Endothelial cell of umbilical vein (primary cell): ENCODE measurements at regions not wholly inside any gene's neighbourhood (a gene's known extent, or its start where the extent isn't known, plus 50 kb on each side); places are given as distances from the start of the nearest gene placed in this dataset.

Experiments
- BruUV-seq: library from RNA; stranded (reverse); fragments of 400-500 nt; replicated peaks from 2 replicates; lab custom pipeline; 2021; lab: Mats Ljungman, UMichigan
- CTCF ChIA-PET: fragments of 300-600, 350-600 bp; sonication (Branson Sonifier 250); formaldehyde crosslinking; loops from one replicate; lab custom pipeline; 2021; ENCODE audit warnings: antibody characterized with exemption, inconsistent platforms; lab: Charles Lee
- POLR2A ChIA-PET: fragments of 300-600, 350-600 bp; sonication (Branson Sonifier 250); formaldehyde crosslinking; loops from one replicate; lab custom pipeline; 2021; ENCODE audit warnings: antibody characterized with exemption, inconsistent platforms; lab: Charles Lee
- DNase-seq: peaks from one replicate; pipeline ENCODE4 v3.0.0-alpha.2; 2011; ENCODE audit warnings: low read depth, low spot score
- FAIRE-seq: peaks from 2 replicates; lab custom pipeline; 2011; peaks lifted over from hg19 to GRCh38; lab: Jason Lieb, UNC
- H2AFZ ChIP-seq: 2 replicates; pipeline ENCODE4 v1.6.0; 2012; ENCODE audit warnings: low read depth, low read length, control low read depth, inconsistent platforms
- H3K27ac ChIP-seq: 2 replicates; pipeline ENCODE4 v1.5.1; 2011; ENCODE audit warnings: low read depth, mild to moderate bottlenecking, control low read depth, low read length, moderate library complexity; ENCODE audit not compliant: insufficient read depth
- H3K27me3 ChIP-seq, 2 experiments: 2 replicates each; pipeline versions ENCODE4 v1.6.0 to v1.6.1; 2011; ENCODE audit warnings: low read length in 2 of 2, mixed read lengths in 1 of 2; ENCODE audit not compliant: control insufficient read depth in 2 of 2, insufficient read depth in 2 of 2
- H3K36me3 ChIP-seq, 2 experiments: 2 replicates in 1 of 2; 3 replicates in 1 of 2; pipeline ENCODE4 v1.5.1; 2011; ENCODE audit warnings: low read length in 2 of 2, mild to moderate bottlenecking in 1 of 2, moderate library complexity in 1 of 2; ENCODE audit not compliant: control insufficient read depth in 2 of 2, insufficient read depth in 2 of 2; ENCODE audit errors: extremely low read depth in 1 of 2
- H3K4me1 ChIP-seq: 3 replicates; pipeline ENCODE4 v1.5.1; 2011; ENCODE audit warnings: mild to moderate bottlenecking, low read length; ENCODE audit not compliant: control insufficient read depth, insufficient read depth; ENCODE audit errors: extremely low read depth
- H3K4me2 ChIP-seq: 2 replicates; pipeline ENCODE4 v1.6.1; 2011; ENCODE audit warnings: low read length, control low read depth, mixed read lengths; ENCODE audit not compliant: insufficient read depth
- H3K4me3 ChIP-seq, 3 experiments: fragments of 200-600 bp in 1 of 3; sonication (generic), shearing (Covaris generic) in 1 of 3; replicated peaks in 1 of 3; 2 replicates each; pipeline ENCODE4 v1.5.1; 2011 to 2016; ENCODE audit warnings: control low read depth in 3 of 3, low read length in 3 of 3, mild to moderate bottlenecking in 2 of 3, inconsistent platforms in 1 of 3, low read depth in 1 of 3, moderate library complexity in 1 of 3; ENCODE audit not compliant: insufficient read depth in 1 of 3
- H3K79me2 ChIP-seq: 2 replicates; pipeline ENCODE4 v1.6.0; 2012; ENCODE audit warnings: low read length, inconsistent platforms; ENCODE audit not compliant: control insufficient read depth, insufficient read depth
- H3K9ac ChIP-seq: replicated peaks from 2 replicates; pipeline ENCODE3; 2011; ENCODE audit warnings: low read length, control low read depth; ENCODE audit not compliant: insufficient read depth; ENCODE audit errors: extremely low read depth
- H3K9me1 ChIP-seq: replicated peaks from 3 replicates; pipeline ENCODE4 v1.6.0; 2011; ENCODE audit warnings: mild to moderate bottlenecking, low read length; ENCODE audit not compliant: control insufficient read depth, insufficient read depth; ENCODE audit errors: extremely low read depth
- H3K9me3 ChIP-seq: replicated peaks from 2 replicates; pipeline ENCODE4 v1.5.1; 2012; ENCODE audit warnings: low read length, inconsistent platforms; ENCODE audit not compliant: control insufficient read depth, insufficient read depth
- H4K20me1 ChIP-seq: replicated peaks from 2 replicates; pipeline ENCODE3; 2011; ENCODE audit warnings: mild to moderate bottlenecking, low read length; ENCODE audit not compliant: control insufficient read depth, insufficient read depth; ENCODE audit errors: extremely low read depth
- EZH2 ChIP-seq: IDR thresholded peaks from 2 replicates; pipeline ENCODE4 v1.6.1; 2012; ENCODE audit warnings: borderline replicate concordance, low read depth, mild to moderate bottlenecking, moderate library complexity, low read length, inconsistent platforms; ENCODE audit not compliant: severe bottlenecking
- FOS ChIP-seq: IDR thresholded peaks from 2 replicates; pipeline ENCODE4 v1.6.1; 2011; ENCODE audit warnings: mild to moderate bottlenecking, low read length, moderate library complexity, borderline replicate concordance; ENCODE audit not compliant: insufficient read depth
- GATA2 ChIP-seq: IDR thresholded peaks from 2 replicates; pipeline ENCODE4 v1.7.0; 2011; ENCODE audit warnings: low read depth, mild to moderate bottlenecking, moderate library complexity, mixed read lengths, low read length; ENCODE audit not compliant: insufficient read length, insufficient read depth
- JUN ChIP-seq: IDR thresholded peaks from 2 replicates; pipeline ENCODE4 v1.6.1; 2011; ENCODE audit warnings: borderline replicate concordance, low read depth; ENCODE audit not compliant: insufficient read length, insufficient read depth
- MYC ChIP-seq: IDR thresholded peaks from one replicate; pipeline ENCODE4 v1.6.1; 2011; ENCODE audit warnings: mild to moderate bottlenecking, low read depth, low read length
- POLR2A ChIP-seq: IDR thresholded peaks from 2 replicates; pipeline ENCODE4 v1.6.1; 2012; ENCODE audit warnings: low read depth, mild to moderate bottlenecking, control low read depth, low read length
- POLR2AphosphoS5 ChIP-seq: IDR thresholded peaks from 2 replicates; pipeline ENCODE4 v1.6.1; 2012; ENCODE audit warnings: low read depth, mild to moderate bottlenecking, control low read depth, low read length, moderate library complexity; ENCODE audit not compliant: insufficient read depth
- dilution Hi-C: fragments of 300-500 bp; cut with MboI; formaldehyde crosslinking; loops from one replicate; pipeline ENCODE4 v1.15.0; 2019; ENCODE audit warnings: low sequenced_read_pairs; ENCODE audit not compliant: extremely low pct_ligation_motif_present
- intact Hi-C: fragments of 100-400 bp; cut with micrococcal nuclease; formaldehyde crosslinking; loops from one replicate; pipeline ENCODE4 v1.10.0; 2022
- TF ChIP-seq, protein P1 (sequence below): IDR thresholded peaks from 2 replicates; pipeline ENCODE4 v1.6.1; 2011; ENCODE audit not compliant: insufficient read depth, insufficient read length
- TF ChIP-seq, protein P2 (sequence below), 2 donors: IDR thresholded peaks; 1 replicate in 1 of 2; 2 replicates in 1 of 2; pipeline ENCODE4 v1.5.1; 2011; ENCODE audit warnings: low read length in 2 of 2, mild to moderate bottlenecking in 2 of 2, moderate library complexity in 2 of 2, control low read depth in 1 of 2, inconsistent platforms in 1 of 2, low read depth in 1 of 2; ENCODE audit not compliant: insufficient read depth in 1 of 2; ENCODE audit errors: extremely low read depth in 1 of 2

DNA sequence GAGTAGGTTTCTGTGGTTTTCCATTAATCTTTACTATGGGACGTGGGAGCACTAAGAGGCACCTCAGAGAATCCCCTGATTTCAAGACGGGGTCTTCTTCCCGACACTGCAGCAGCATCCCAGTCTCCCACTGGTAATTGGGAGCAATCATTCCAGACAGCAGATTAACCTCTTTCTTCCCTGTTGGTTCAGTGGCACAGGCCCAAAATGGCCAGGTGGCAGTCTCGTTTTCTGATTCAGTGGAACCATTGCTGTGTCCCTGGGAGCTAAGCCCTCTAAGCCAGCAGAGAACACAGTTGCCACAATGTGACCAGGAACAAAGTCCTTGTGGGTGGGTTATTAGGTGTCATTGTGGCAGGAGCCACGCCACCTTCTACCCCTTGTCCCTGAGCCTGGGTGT, 342.1 kb downstream of the MATN1 start:
- no peaks in the 10 kb centered on the region for H3K36me3 ChIP-seq
- no peak overlapping the region for H3K4me2 ChIP-seq
- H3K27me3 ChIP-seq = no peaks in the 10 kb centered on the region
- H3K9ac ChIP-seq = no peak overlapping the region
- intact Hi-C loops = loop anchor here (2.0 to 5.0 kb wide), 3 partner anchors 269 to 868 kb away; no protein-coding TSS in a partner anchor
- H3K79me2 ChIP-seq = no peaks in the 10 kb centered on the region
- H3K4me1 ChIP-seq = no peaks in the 10 kb centered on the region
- no peak overlapping the region for H3K27ac ChIP-seq
- H4K20me1 ChIP-seq = no peaks in the 10 kb centered on the region
- H3K9me1 ChIP-seq = no peaks in the 10 kb centered on the region
- ChIA-PET POLR2A (no interaction called here), CTCF (interaction anchor here (0.9 to 2.4 kb wide), 26 partner anchors 8 to 1147 kb away, joined by 3 to 109 read pairs (median 6); partner anchors contain the start of gene PTPRU)
- no TSS peak for BruUV-seq
- dilution Hi-C loops = no loop called here
- H2AFZ ChIP-seq = no peak overlapping the region
- H3K9me3 ChIP-seq = no peaks in the 10 kb centered on the region
- no peak for TF ChIP-seq EZH2
- no peak for TF ChIP-seq FOS
- TF ChIP-seq JUN = no peak
- TF ChIP-seq, protein P1, sequence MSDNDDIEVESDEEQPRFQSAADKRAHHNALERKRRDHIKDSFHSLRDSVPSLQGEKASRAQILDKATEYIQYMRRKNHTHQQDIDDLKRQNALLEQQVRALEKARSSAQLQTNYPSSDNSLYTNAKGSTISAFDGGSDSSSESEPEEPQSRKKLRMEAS = no peak
- TF ChIP-seq, protein P2, sequence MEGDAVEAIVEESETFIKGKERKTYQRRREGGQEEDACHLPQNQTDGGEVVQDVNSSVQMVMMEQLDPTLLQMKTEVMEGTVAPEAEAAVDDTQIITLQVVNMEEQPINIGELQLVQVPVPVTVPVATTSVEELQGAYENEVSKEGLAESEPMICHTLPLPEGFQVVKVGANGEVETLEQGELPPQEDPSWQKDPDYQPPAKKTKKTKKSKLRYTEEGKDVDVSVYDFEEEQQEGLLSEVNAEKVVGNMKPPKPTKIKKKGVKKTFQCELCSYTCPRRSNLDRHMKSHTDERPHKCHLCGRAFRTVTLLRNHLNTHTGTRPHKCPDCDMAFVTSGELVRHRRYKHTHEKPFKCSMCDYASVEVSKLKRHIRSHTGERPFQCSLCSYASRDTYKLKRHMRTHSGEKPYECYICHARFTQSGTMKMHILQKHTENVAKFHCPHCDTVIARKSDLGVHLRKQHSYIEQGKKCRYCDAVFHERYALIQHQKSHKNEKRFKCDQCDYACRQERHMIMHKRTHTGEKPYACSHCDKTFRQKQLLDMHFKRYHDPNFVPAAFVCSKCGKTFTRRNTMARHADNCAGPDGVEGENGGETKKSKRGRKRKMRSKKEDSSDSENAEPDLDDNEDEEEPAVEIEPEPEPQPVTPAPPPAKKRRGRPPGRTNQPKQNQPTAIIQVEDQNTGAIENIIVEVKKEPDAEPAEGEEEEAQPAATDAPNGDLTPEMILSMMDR (IDR thresholded peaks at IDR 0.05; ENCODE audit: extremely low read depth in 1 of 2, insufficient read depth in 1 of 2, low read depth in 1 of 2, low read length in 2 of 2) = no peak
- no peak for TF ChIP-seq GATA2
- no peak for TF ChIP-seq POLR2A
- TF ChIP-seq POLR2AphosphoS5 = no peak
- no peak for TF ChIP-seq MYC
- H3K4me3 ChIP-seq = no peak overlapping the region
- no peak for DNase-seq
- FAIRE-seq = no peak
